ENCODE measurements at regions not wholly inside any gene's neighbourhood (a gene's known extent, or its start where the extent isn't known, plus 50 kb on each side); places are given as distances from the start of the nearest gene placed in this dataset.
"Not testable (repeated sequence)": the region's sequence is repeated elsewhere in the genome, so short reads cannot be mapped to it uniquely, and the experiment has no call there.

DNA sequence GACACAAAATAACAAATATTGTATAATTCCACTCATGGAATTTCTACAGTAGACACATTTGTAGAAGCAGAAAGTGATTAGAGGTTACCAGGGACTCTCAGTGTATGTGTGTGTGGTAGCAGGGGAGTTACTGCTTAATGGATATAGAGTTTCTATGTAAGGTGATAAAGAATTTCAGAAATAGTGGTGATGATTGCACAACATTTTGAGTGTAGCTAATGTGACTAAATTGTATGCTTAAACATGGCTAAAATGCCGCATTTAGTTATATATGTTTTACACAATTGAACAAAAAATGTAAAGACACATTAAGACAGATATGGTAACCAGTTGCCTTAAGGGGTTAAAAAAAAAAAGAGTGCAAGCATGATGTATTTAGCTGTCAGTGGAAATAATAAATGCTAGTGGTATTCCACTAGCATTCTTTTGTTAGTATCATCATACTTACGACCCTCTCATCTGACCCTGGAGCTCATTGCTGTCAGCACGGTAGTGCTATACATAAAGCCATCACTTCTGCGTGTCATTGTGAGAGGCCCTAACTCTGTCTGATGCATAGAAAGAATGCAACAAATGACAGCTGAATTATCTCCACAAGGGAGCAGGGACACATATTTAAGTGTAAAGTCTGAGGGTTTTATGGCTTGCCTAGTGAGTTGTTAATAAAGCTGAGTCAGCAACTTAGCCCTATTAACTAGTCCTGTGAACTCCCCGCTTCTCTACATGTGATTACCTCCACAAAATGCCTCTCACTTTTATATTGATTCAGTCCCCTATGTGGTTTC, 134.1 kb upstream of the RXFP2 start:
- Histone ChIP-seq H3K9ac (ENCODE audit: low read depth, low read length, poor library complexity, severe bottlenecking) (no peak overlapping the region), H3K9me2 (replicated peaks; ENCODE audit: low read depth, low read length) (no peaks in the 10 kb centered on the region), H4K20me1 (ENCODE audit: insufficient read depth, low read length, poor library complexity, severe bottlenecking) (no peaks in the 10 kb centered on the region), H3K4me2 (ENCODE audit: low read depth, low read length, poor library complexity, severe bottlenecking) (no peak overlapping the region), H3K36me3 (ENCODE audit: insufficient read depth, low read length) (no peaks in the 10 kb centered on the region), H3K27me3 (ENCODE audit: insufficient read depth, low read length, poor library complexity, severe bottlenecking) (no peaks in the 10 kb centered on the region), H3K4me3 (ENCODE audit: low read length, poor library complexity, severe bottlenecking) (no peak overlapping the region), H3K9me3 (ENCODE audit: insufficient read depth, low read depth, low read length) (no peaks in the 10 kb centered on the region), H3K4me1 (ENCODE audit: insufficient read depth, low read length, poor library complexity, severe bottlenecking) (no peaks in the 10 kb centered on the region), H3K79me2 (ENCODE audit: insufficient read depth, low read length) (no peaks in the 10 kb centered on the region), H2AFZ (ENCODE audit: low read length) (no peak overlapping the region), H3F3A (ENCODE audit: low read depth) (no peaks in the 10 kb centered on the region)
- TF ChIP-seq, protein P1, sequence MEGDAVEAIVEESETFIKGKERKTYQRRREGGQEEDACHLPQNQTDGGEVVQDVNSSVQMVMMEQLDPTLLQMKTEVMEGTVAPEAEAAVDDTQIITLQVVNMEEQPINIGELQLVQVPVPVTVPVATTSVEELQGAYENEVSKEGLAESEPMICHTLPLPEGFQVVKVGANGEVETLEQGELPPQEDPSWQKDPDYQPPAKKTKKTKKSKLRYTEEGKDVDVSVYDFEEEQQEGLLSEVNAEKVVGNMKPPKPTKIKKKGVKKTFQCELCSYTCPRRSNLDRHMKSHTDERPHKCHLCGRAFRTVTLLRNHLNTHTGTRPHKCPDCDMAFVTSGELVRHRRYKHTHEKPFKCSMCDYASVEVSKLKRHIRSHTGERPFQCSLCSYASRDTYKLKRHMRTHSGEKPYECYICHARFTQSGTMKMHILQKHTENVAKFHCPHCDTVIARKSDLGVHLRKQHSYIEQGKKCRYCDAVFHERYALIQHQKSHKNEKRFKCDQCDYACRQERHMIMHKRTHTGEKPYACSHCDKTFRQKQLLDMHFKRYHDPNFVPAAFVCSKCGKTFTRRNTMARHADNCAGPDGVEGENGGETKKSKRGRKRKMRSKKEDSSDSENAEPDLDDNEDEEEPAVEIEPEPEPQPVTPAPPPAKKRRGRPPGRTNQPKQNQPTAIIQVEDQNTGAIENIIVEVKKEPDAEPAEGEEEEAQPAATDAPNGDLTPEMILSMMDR (conservative IDR thresholded peaks at IDR 0.05; ENCODE audit: low read length), result no peak
- no peak for TF ChIP-seq EZH2phosphoT487 (IDR thresholded peaks at IDR 0.05; ENCODE audit: borderline replicate concordance)

DNA sequence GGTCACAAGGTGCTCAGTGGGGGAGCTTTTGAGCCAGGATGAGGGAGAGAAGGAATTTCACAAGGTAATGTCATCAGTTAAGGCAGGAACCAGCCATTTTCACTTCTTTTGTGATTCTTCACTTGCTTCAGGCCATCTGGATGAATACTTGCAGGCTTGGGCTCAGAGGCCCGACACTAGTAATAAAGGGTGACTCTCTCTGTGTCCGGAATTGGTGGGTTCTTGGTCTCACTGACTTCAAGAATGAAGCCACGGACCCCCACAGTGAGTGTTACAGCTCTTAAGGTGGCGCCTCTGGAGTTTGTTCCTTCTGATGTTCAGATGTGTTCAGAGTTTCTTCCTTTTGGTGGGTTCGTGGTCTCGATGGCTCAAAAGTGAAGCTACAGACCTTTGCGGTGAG, 131.8 kb upstream of the RXFP2 start:
- H3K9ac ChIP-seq (ENCODE audit: low read depth, low read length, poor library complexity, severe bottlenecking); H3K4me2 ChIP-seq (ENCODE audit: low read depth, low read length, poor library complexity, severe bottlenecking); H3K4me3 ChIP-seq (ENCODE audit: low read length, poor library complexity, severe bottlenecking); H3K9me3 ChIP-seq (ENCODE audit: insufficient read depth, low read depth, low read length); H4K20me1 ChIP-seq (ENCODE audit: insufficient read depth, low read length, poor library complexity, severe bottlenecking); H3K9me2 ChIP-seq (replicated peaks; ENCODE audit: low read depth, low read length); H3K27me3 ChIP-seq (ENCODE audit: insufficient read depth, low read length, poor library complexity, severe bottlenecking); H3K79me2 ChIP-seq (ENCODE audit: insufficient read depth, low read length); H3F3A ChIP-seq (ENCODE audit: low read depth); H3K36me3 ChIP-seq (ENCODE audit: insufficient read depth, low read length); H3K4me1 ChIP-seq (ENCODE audit: insufficient read depth, low read length, poor library complexity, severe bottlenecking); H2AFZ ChIP-seq (ENCODE audit: low read length): not testable (repeated sequence)

DNA sequence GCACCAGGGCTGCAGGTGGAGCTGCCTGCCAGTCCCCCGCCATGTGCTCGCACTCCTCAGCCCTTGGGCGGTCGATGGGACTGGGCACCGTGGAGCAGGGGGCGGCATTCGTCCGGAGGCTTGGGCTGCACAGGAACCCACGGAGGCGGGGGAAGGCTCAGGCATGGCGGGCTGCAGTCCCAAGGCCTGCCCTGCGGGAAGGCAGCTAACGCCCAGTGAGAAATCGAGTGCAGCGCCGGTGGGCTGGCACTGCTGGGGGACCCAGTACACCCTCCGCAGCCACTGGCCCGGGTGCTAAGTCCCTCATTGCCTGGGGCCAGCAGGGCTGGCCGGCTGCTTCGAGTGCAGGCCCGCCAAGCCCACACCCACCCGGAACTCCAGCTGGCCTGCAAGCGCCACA, 130.5 kb upstream of the RXFP2 start:
- not testable (repeated sequence) for H3K4me3 ChIP-seq (ENCODE audit: low read length, poor library complexity, severe bottlenecking); H3K9me2 ChIP-seq (replicated peaks; ENCODE audit: low read depth, low read length); H3K9me3 ChIP-seq (ENCODE audit: insufficient read depth, low read depth, low read length); H4K20me1 ChIP-seq (ENCODE audit: insufficient read depth, low read length, poor library complexity, severe bottlenecking); H3K4me2 ChIP-seq (ENCODE audit: low read depth, low read length, poor library complexity, severe bottlenecking); H3K4me1 ChIP-seq (ENCODE audit: insufficient read depth, low read length, poor library complexity, severe bottlenecking); H3K9ac ChIP-seq (ENCODE audit: low read depth, low read length, poor library complexity, severe bottlenecking); H3K36me3 ChIP-seq (ENCODE audit: insufficient read depth, low read length); H3K79me2 ChIP-seq (ENCODE audit: insufficient read depth, low read length); H2AFZ ChIP-seq (ENCODE audit: low read length); H3F3A ChIP-seq (ENCODE audit: low read depth); H3K27me3 ChIP-seq (ENCODE audit: insufficient read depth, low read length, poor library complexity, severe bottlenecking)

DNA sequence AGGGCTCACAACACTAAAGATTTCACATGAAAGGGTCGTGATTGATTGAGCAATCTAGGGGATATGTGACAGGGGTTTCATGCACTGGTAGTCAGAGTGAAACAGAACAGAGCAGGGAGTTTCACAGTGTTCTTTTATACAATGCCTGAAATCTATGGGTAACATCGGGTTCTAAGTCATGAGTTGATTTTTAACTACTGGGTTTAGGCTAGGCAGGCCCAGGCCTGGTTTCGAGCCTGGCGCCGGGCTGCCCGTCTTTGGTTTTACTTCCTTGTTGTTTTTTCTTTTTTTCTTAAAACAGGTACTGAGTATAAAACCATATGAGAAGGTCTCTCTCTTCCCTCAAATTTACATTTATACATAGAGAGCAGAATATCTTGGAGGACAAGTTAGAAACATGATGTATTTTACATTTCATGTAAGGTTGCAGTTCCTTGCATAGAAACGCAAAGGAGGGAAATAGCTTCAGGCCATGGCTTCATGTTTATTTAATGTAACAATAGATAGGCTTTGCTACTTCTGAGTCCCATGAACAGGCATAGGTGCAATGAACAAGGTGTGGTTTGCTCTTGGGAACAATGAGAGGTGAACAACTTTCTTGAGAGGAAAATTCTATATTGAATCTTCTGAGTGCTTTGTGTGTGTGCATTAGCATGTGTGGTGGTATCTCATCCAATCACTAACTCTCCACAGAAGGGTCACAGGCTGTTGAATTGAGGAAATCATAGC, 128.9 kb upstream of the RXFP2 start:
- Histone ChIP-seq H4K20me1 (ENCODE audit: insufficient read depth, low read length, poor library complexity, severe bottlenecking) (no peaks in the 10 kb centered on the region), H3K27me3 (ENCODE audit: insufficient read depth, low read length, poor library complexity, severe bottlenecking) (no peaks in the 10 kb centered on the region), H3K4me3 (ENCODE audit: low read length, poor library complexity, severe bottlenecking) (no peak overlapping the region), H3K4me2 (ENCODE audit: low read depth, low read length, poor library complexity, severe bottlenecking) (no peak overlapping the region), H3K79me2 (ENCODE audit: insufficient read depth, low read length) (no peaks in the 10 kb centered on the region), H3K4me1 (ENCODE audit: insufficient read depth, low read length, poor library complexity, severe bottlenecking) (no peaks in the 10 kb centered on the region), H3K9ac (ENCODE audit: low read depth, low read length, poor library complexity, severe bottlenecking) (no peak overlapping the region), H3F3A (ENCODE audit: low read depth) (no peaks in the 10 kb centered on the region), H3K9me2 (replicated peaks; ENCODE audit: low read depth, low read length) (no peaks in the 10 kb centered on the region), H2AFZ (ENCODE audit: low read length) (no peak overlapping the region), H3K36me3 (ENCODE audit: insufficient read depth, low read length) (no peaks in the 10 kb centered on the region), H3K9me3 (ENCODE audit: insufficient read depth, low read depth, low read length) (no peaks in the 10 kb centered on the region)
- no peak for TF ChIP-seq EZH2phosphoT487 (IDR thresholded peaks at IDR 0.05; ENCODE audit: borderline replicate concordance)
- TF ChIP-seq, protein P1 (conservative IDR thresholded peaks at IDR 0.05; ENCODE audit: low read length), result no peak

Data from Loucy (cell line).